ENCODE measurements at regions not wholly inside any gene's neighbourhood (a gene's known extent, or its start where the extent isn't known, plus 50 kb on each side); places are given as distances from the start of the nearest gene placed in this dataset.

GRCh38 chr11:80330264-80330663 lies 889.4 kb upstream of the TENM4 start:
- TF ChIP-seq CTCF (conservative IDR thresholded peaks at IDR 0.05 in 1 of 2, IDR thresholded peaks at IDR 0.05 in 1 of 2; ENCODE audit: extremely low read depth in 1 of 2, insufficient read depth in 1 of 2, low read depth in 1 of 2, low read length in 2 of 2) (no peak), EZH2 (IDR thresholded peaks at IDR 0.05; ENCODE audit: borderline replicate concordance, low read length) (no peak)

All from mammary epithelial cell (primary cell).